ENCODE measurements at regions not wholly inside any gene's neighbourhood (a gene's known extent, or its start where the extent isn't known, plus 50 kb on each side); places are given as distances from the start of the nearest gene placed in this dataset.

DNA sequence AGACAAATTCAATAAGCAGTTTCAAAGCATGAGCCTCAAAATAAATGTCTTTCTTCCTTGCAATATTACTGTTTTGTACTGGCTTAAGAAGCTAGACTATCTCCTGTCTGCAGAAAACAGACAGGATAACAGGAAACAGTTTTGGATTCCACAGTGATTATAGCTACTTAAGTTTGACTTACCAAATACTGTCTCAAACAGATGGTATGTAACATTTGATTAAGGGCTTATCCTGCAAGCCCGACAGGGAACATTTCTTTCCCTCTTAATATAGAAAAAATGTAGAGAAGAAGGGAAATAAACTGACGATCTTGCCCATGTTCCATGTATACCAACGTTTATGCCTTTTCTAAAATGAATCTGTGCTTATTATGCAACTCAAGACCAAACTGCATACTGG lies 179.9 kb upstream of the EEA1 start:
- POLR2A ChIA-PET: no interaction called here
- Mint-ChIP-seq H3K27ac (no peak overlapping the region), H3K4me3 (no peak overlapping the region), H3K9me3 (no peaks in the 10 kb centered on the region), H3K4me1 (no peaks in the 10 kb centered on the region), H3K27me3 (peaks cover 2% of the 10 kb centered on the region), H3K36me3 (ENCODE audit: low read depth) (no peaks in the 10 kb centered on the region)
- CTCF ChIA-PET: interaction anchor here (2.3 to 3.7 kb wide), 2 partner anchors 11 to 27 kb away, joined by 6 to 15 read pairs; no protein-coding TSS in a partner anchor
- DNase-seq: no peak

DNA sequence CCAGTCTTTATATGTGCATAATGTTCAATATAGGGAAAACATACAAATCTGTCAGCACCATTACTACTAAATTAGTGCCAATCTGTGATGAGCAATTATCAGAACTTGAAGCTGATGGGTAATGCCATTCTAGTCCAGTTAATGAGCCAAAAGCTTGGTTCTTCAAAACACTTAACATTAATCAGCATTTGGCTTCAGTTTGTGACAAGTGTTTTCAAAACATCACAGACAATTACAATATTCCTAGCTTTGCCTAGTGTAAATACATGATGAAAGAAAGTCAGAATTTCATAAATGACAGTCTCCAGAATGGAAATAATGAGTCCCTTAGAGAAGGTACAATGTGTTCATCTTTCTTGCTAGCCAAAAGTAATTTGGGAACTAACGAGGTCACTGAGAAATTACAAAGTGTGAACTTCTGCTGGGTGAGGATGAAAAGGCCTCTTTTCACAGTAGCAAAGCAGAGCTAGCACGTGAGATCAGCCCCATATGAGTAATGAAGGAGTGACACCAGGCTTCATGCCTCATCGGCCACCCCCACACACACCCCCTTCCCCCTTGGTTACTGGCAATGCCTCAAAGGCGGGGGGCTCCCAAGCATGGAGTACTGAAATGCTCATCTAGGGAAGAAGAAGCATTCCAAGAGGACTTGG lies 180.6 kb upstream of the EEA1 start:
- Mint-ChIP-seq H3K9me3 (no peaks in the 10 kb centered on the region), H3K27ac (no peak overlapping the region), H3K27me3 (peaks cover 2% of the 10 kb centered on the region), H3K36me3 (ENCODE audit: low read depth) (no peaks in the 10 kb centered on the region), H3K4me1 (no peaks in the 10 kb centered on the region), H3K4me3 (no peak overlapping the region)
- POLR2A ChIA-PET: no interaction called here
- DNase-seq: no peak
- CTCF ChIA-PET: interaction anchor here (0.6 to 3.7 kb wide), 3 partner anchors 12 to 311 kb away, joined by 3 to 15 read pairs (median 6); no protein-coding TSS in a partner anchor

DNA sequence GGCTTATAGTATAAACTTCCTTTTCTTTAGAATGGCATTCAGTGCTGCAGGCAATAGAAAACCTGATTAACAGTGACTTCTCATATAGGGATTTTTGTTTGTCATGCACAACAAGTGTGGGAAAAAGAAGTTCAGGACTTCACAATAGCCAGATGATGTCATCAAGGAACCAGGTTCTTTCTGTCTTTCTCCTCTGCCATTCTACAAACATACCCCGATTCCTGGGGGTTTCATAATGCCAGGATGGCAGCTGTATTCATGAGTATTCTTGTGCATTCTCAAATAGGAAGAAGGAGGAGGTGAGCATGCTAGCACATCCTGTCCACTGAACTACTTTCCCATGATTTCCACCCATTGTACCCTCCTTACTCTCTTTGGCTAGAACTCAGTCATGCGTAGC lies 182.7 kb upstream of the EEA1 start:
- DNase-seq: no peak
- H3K27ac Mint-ChIP-seq: no peak overlapping the region
- H3K27me3 Mint-ChIP-seq: peaks cover 2% of the 10 kb centered on the region
- no peaks in the 10 kb centered on the region for H3K9me3 Mint-ChIP-seq
- no peak overlapping the region for H3K4me3 Mint-ChIP-seq
- H3K36me3 Mint-ChIP-seq (ENCODE audit: low read depth): no peaks in the 10 kb centered on the region
- H3K4me1 Mint-ChIP-seq: no peaks in the 10 kb centered on the region
- ChIA-PET CTCF (no interaction called here), POLR2A (no interaction called here)

DNA sequence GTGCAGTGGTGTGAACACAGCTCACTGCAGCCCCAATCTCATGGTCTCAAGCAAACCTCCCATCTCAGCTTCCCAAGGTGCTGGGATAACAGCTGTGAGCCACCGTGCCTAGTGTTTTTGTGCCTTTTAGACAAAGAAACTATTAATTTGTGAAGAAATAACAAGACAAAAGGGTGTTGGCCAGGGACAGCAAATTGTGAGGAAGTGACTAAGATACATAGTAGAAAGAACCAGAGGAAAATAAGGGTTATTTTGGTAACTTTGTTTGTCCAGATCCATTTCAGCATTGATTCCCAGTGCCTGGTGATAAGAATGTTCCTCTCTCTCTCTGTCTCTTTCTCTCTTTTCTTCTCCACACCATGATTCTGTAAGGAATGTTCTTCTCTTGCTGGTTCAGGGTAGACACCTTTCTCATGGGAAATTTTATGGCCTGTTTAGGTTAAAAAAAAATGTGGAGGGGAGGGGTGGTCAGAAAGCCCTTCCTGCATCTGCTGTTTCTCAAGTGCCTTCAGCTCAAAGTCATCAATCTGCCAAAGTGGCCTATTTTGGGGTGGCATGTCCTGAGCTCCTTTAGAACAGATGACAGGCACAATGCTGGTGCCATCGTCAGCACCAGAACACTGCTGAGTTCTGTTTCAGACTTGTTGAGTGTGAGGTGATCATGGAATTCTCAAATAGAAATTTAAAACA lies 184.4 kb upstream of the EEA1 start:
- ChIA-PET POLR2A (no interaction called here), CTCF (interaction anchor here (1.3 kb wide), 1 partner anchor 11 kb away, joined by 3 read pairs; no protein-coding TSS in a partner anchor)
- H3K27me3 Mint-ChIP-seq: peaks cover 2% of the 10 kb centered on the region
- no peak overlapping the region for H3K4me3 Mint-ChIP-seq
- H3K36me3 Mint-ChIP-seq (ENCODE audit: low read depth): no peaks in the 10 kb centered on the region
- no peak overlapping the region for H3K27ac Mint-ChIP-seq
- H3K4me1 Mint-ChIP-seq: no peaks in the 10 kb centered on the region
- no peak for DNase-seq
- H3K9me3 Mint-ChIP-seq: no peaks in the 10 kb centered on the region

DNA sequence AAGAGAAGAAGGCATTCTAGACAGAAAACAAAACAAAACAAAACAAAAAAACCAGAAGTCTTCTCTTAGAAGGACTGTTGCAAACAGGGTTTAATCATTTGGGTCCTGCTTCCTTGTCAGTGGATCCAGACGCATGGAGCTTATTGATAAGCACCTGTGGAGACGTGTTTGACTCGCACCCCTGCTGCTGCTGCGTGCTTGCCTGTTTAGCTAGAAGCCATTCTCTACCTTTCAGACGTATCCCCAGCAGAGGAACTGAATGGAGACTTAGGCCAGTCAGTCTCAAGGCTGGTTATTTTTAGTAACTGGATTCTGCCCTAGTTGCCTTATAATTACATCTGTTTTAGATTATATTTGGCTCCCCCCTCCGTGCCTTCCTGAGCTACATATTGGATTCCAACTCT lies 186.1 kb upstream of the EEA1 start:
- DNase-seq: no peak
- Mint-ChIP-seq H3K9me3 (no peaks in the 10 kb centered on the region), H3K27me3 (no peaks in the 10 kb centered on the region), H3K36me3 (ENCODE audit: low read depth) (no peaks in the 10 kb centered on the region), H3K27ac (no peak overlapping the region), H3K4me3 (no peak overlapping the region), H3K4me1 (no peaks in the 10 kb centered on the region)
- POLR2A ChIA-PET: no interaction called here
- CTCF ChIA-PET: interaction anchor here (0.6 to 0.7 kb wide), 2 partner anchors 20 to 21 kb away, joined by 3 to 4 read pairs; no protein-coding TSS in a partner anchor

DNA sequence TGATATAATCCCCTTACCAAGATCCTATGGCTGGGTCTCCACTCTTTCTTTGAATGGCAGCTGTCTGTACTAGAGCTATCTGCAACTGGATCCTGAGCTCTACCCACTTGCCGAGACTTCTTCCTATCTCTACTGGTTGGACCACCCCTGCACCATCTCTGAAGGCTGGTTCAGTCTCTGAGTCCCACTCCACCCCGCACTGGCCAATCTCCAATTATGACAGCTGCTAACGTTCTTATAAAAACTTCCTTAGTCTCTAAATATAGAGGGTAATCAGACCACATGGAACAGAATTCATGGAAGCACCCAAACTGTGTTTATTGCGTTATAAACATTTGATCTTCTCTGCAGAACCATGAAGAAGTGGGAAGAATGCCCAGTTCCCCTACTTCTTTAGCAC lies 186.6 kb upstream of the EEA1 start:
- H3K4me3 Mint-ChIP-seq: no peak overlapping the region
- no peaks in the 10 kb centered on the region for H3K4me1 Mint-ChIP-seq
- DNase-seq: no peak
- ChIA-PET POLR2A (no interaction called here), CTCF (interaction anchor here (0.6 to 0.7 kb wide), 2 partner anchors 20 to 22 kb away, joined by 3 to 4 read pairs; no protein-coding TSS in a partner anchor)
- H3K9me3 Mint-ChIP-seq: no peaks in the 10 kb centered on the region
- no peak overlapping the region for H3K27ac Mint-ChIP-seq
- no peaks in the 10 kb centered on the region for H3K27me3 Mint-ChIP-seq
- no peaks in the 10 kb centered on the region for H3K36me3 Mint-ChIP-seq (ENCODE audit: low read depth)

DNA sequence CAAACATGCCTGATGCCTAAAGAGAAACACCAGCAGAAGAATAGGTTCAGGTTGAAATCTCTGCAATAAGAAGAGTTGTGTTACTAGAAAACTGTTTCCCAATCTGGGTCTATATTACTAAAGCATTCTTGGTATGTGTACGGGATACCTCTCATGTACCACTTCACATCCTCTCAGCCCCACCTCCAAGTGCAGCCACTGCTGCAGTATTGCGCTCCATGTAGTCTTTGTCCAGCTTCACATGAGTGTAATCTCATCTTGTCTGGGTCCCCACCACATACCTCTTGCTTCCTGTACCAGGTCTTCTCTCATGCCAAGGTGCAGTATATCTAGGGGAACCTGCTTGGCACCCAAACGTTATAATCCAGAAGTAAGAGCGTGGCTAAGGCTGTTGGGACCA lies 187.5 kb upstream of the EEA1 start:
- no peaks in the 10 kb centered on the region for H3K36me3 Mint-ChIP-seq (ENCODE audit: low read depth)
- no peak for DNase-seq
- CTCF ChIA-PET: no interaction called here
- no peaks in the 10 kb centered on the region for H3K27me3 Mint-ChIP-seq
- POLR2A ChIA-PET: no interaction called here
- no peaks in the 10 kb centered on the region for H3K4me1 Mint-ChIP-seq
- H3K27ac Mint-ChIP-seq: no peak overlapping the region
- no peak overlapping the region for H3K4me3 Mint-ChIP-seq
- H3K9me3 Mint-ChIP-seq: no peaks in the 10 kb centered on the region

DNA sequence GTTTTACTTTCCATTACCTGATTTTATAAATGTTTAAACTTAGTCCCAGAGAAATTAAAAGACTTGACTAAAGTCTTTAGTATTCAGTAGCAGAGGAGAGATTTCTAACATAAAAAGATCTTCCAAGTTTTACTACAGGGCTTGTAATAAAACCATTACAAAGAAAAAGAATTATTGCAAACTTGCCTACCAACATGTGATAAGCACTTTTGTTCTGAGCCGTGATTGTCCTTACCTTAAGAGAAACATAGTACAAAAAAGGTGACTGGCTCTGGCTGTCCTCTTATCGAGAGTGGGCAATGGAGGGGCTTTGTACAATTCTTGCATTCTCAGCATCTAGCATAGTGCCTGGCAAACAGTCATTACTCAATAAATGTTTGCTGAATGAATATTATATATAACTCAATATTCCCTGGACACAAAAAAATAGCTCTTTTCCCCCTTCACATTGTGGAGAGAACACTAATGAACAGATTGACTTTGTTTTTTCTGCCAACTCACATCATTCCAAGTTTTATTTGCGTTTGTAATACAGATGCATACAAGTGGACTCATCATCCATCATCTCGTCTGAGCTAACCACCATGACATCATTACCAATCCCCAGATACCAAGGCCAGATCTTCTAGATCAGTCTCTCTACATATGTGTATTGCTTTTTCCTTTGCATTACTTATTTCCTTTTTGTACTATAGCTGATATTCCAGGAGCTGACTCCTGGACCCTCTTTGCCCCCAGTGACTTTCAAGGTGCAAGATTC lies 192.8 kb upstream of the EEA1 start:
- DNase-seq: no peak
- Mint-ChIP-seq H3K27ac (no peak overlapping the region), H3K4me3 (no peak overlapping the region), H3K27me3 (no peaks in the 10 kb centered on the region), H3K36me3 (ENCODE audit: low read depth) (no peaks in the 10 kb centered on the region), H3K9me3 (peaks cover 2% of the 10 kb centered on the region), H3K4me1 (no peaks in the 10 kb centered on the region)
- ChIA-PET POLR2A (no interaction called here), CTCF (interaction anchor here (1.3 to 1.4 kb wide), 2 partner anchors 24 to 31 kb away, joined by 3 to 4 read pairs; no protein-coding TSS in a partner anchor)

DNA sequence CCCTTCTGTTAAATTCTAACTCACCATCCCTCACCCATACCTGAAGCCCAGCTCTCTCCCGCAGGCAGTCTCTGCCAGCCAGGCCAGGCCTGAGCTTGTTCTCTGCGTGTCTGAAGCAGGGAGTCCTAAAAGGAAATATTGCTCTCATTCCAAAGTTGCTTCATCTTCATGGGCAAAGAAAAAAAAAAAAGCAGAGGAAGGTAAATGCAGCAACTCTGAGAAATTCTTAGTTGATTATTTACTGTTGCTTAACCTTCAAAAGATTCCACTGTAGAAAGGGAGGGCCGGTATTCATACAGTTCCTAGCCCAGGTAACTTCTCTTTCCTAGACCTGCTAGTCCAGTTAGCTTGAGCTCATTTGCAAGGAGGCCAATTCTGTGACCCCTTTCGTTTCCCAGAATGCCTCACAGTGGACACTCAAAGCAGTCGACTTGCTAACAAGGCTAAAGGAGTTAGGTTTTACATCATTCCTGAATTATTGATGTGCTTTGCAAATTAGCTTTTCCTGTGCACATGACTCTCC lies 193.5 kb upstream of the EEA1 start:
- H3K27ac Mint-ChIP-seq: no peak overlapping the region
- no peak for DNase-seq
- H3K4me3 Mint-ChIP-seq: no peak overlapping the region
- H3K36me3 Mint-ChIP-seq (ENCODE audit: low read depth): no peaks in the 10 kb centered on the region
- ChIA-PET CTCF (interaction anchor here (1.3 to 1.4 kb wide), 2 partner anchors 25 to 30 kb away, joined by 3 to 4 read pairs; no protein-coding TSS in a partner anchor), POLR2A (no interaction called here)
- no peaks in the 10 kb centered on the region for H3K27me3 Mint-ChIP-seq
- H3K9me3 Mint-ChIP-seq: peaks cover 2% of the 10 kb centered on the region
- H3K4me1 Mint-ChIP-seq: no peaks in the 10 kb centered on the region

DNA sequence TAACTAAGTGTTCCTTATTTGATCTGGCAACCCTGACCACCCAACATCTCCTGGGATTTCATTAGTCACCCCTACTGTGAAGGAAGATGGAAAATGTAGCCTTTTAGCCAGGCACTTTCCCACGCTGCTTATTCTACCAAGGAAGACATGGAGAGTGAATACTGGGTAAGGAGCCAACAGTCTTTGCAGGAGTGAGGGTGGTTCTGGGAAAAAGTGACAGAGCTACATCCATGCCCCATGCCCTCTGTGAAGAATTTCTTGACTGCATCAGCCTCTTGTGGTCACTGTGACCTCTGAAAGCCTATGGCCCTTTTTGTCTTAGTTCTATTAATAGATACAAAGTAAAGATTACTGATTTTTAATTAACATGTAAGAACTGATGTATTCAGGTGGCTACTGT lies 196.0 kb upstream of the EEA1 start:
- POLR2A ChIA-PET: no interaction called here
- Mint-ChIP-seq H3K4me3 (no peak overlapping the region), H3K36me3 (ENCODE audit: low read depth) (no peaks in the 10 kb centered on the region), H3K4me1 (no peaks in the 10 kb centered on the region), H3K9me3 (peaks cover 2% of the 10 kb centered on the region), H3K27ac (no peak overlapping the region), H3K27me3 (no peaks in the 10 kb centered on the region)
- no peak for DNase-seq
- CTCF ChIA-PET: no interaction called here

DNA sequence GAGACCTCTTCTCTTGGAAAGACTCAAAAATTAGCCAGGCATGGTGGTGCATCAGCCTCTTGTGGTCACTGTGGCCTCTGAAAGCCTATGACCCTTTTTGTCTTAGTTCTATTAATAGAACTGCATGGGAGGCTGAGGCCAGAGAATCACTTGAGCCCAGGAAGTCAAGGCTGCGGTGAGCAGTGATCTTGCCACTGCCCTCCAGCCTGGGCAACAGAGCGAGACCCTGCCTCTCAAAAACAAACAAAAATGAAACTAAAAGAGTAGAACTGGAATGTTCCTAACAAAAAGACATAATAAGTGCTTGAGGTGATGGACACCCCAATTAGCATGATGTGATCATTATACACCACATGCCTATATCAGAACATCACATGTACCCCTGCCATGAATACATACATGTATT lies 197.0 kb upstream of the EEA1 start:
- no peak overlapping the region for H3K4me3 Mint-ChIP-seq
- peaks cover 2% of the 10 kb centered on the region for H3K9me3 Mint-ChIP-seq
- no peaks in the 10 kb centered on the region for H3K36me3 Mint-ChIP-seq (ENCODE audit: low read depth)
- H3K27ac Mint-ChIP-seq: no peak overlapping the region
- H3K27me3 Mint-ChIP-seq: no peaks in the 10 kb centered on the region
- no peaks in the 10 kb centered on the region for H3K4me1 Mint-ChIP-seq
- CTCF ChIA-PET: no interaction called here
- no peak for DNase-seq
- POLR2A ChIA-PET: no interaction called here

DNA sequence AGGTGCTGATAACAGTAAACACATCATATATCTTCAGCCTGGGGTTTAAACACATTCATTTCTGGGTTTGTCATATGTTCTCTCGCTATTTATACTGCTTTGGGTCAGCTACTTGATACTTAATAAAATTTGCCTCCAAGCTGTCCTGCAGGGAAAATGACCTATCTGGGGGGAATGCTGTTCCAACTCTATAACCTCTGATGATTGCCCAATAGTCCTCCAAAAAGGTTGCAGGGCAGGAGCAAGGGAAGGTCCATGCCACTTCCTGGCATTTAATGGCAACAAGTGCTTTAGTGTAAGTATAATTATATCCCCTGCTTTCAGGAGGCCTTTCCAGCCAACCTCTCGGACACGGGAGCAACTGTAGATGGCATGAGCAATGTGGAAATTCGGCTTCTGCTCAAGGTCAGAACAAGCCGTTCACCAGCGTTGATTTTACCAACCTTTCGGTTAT lies 198.0 kb upstream of the EEA1 start:
- ChIA-PET CTCF (no interaction called here), POLR2A (no interaction called here)
- no peaks in the 10 kb centered on the region for H3K27me3 Mint-ChIP-seq
- H3K4me3 Mint-ChIP-seq: no peak overlapping the region
- H3K36me3 Mint-ChIP-seq (ENCODE audit: low read depth): no peaks in the 10 kb centered on the region
- no peak overlapping the region for H3K27ac Mint-ChIP-seq
- H3K4me1 Mint-ChIP-seq: no peaks in the 10 kb centered on the region
- DNase-seq: no peak
- peaks cover 2% of the 10 kb centered on the region for H3K9me3 Mint-ChIP-seq

All from activated CD4-positive, alpha-beta T cell treated with anti-CD3 and anti-CD28 coated beads, Interleukin-2, amount 10 ng/mL, durations not matched to agents 7 days and 5 days (primary cell).